WTC11 (cell line): ENCODE measurements at regions not wholly inside any gene's neighbourhood (a gene's known extent, or its start where the extent isn't known, plus 50 kb on each side); places are given as distances from the start of the nearest gene placed in this dataset.

Source experiments
- ATAC-seq: fragments of 200-7000 bp; cut with Tn5 transposase; 2 replicates; pipeline ENCODE4 v1.10.0; 2021; ENCODE audit warnings: mild to moderate bottlenecking, moderate library complexity
- CTCF ChIA-PET: fragments of 300-600 bp; sonication (Branson Sonifier 250); formaldehyde crosslinking; loops from one replicate; lab custom pipeline; 2021; ENCODE audit warnings: antibody characterized with exemption; lab: Charles Lee
- POLR2A ChIA-PET: fragments of 350-600 bp; sonication (Branson Sonifier 250); formaldehyde crosslinking; loops from one replicate; lab custom pipeline; 2021; ENCODE audit warnings: antibody characterized with exemption; lab: Charles Lee
- DNase-seq: peaks from one replicate; pipeline ENCODE4 v3.0.0; 2021; ENCODE audit warnings: low spot score
- H3K27ac Mint-ChIP-seq: 2 replicates; pipeline ENCODE4 v1.8.0; 2021; ENCODE audit warnings: mixed read lengths
- H3K27me3 Mint-ChIP-seq: 2 replicates; pipeline ENCODE4 v1.8.0; 2021; ENCODE audit warnings: low read depth, mild to moderate bottlenecking, moderate library complexity, mixed read lengths
- H3K36me3 Mint-ChIP-seq: 2 replicates; pipeline ENCODE4 v1.8.0; 2021; ENCODE audit warnings: mixed read lengths
- H3K4me1 Mint-ChIP-seq: 2 replicates; pipeline ENCODE4 v1.8.0; 2022; ENCODE audit warnings: mixed read lengths
- H3K4me3 Mint-ChIP-seq: 2 replicates; pipeline ENCODE4 v1.8.0; 2021; ENCODE audit warnings: mild to moderate bottlenecking, moderate library complexity, mixed read lengths
- H3K9me3 Mint-ChIP-seq: 2 replicates; pipeline ENCODE4 v1.8.0; 2021; ENCODE audit warnings: mixed read lengths
- ATF1 ChIP-seq: sonication (generic); formaldehyde crosslinking; IDR thresholded peaks from 2 replicates; pipeline ENCODE4 v1.8.1; 2023; ENCODE audit warnings: mild to moderate bottlenecking, moderate library complexity, missing genetic modification reagents
- CREB1 ChIP-seq: sonication (generic); formaldehyde crosslinking; IDR thresholded peaks from 2 replicates; pipeline ENCODE4 v1.8.0; 2023; ENCODE audit warnings: mild to moderate bottlenecking, missing genetic modification reagents
- CREM ChIP-seq: sonication (generic); formaldehyde crosslinking; IDR thresholded peaks from 2 replicates; pipeline ENCODE4 v1.8.1; 2022; ENCODE audit warnings: mild to moderate bottlenecking, missing genetic modification reagents, moderate library complexity
- EMX1 ChIP-seq: fragments of 250-450 bp; sonication (Bioruptor Pico); IDR thresholded peaks from 2 replicates; pipeline ENCODE4 v1.8.0; 2021; ENCODE audit warnings: mild to moderate bottlenecking
- KAT7 ChIP-seq: sonication (generic); formaldehyde crosslinking; IDR thresholded peaks from 2 replicates; pipeline ENCODE4 v1.8.1; 2023; ENCODE audit warnings: missing genetic modification reagents, mild to moderate bottlenecking, borderline replicate concordance
- MYBL2 ChIP-seq: sonication (generic); formaldehyde crosslinking; IDR thresholded peaks from 2 replicates; pipeline ENCODE4 v1.8.1; 2023; ENCODE audit warnings: mild to moderate bottlenecking, moderate library complexity, missing genetic modification reagents
- NFATC4 ChIP-seq: fragments of 250-450 bp; sonication (Bioruptor Pico); IDR thresholded peaks from 2 replicates; pipeline ENCODE4 v1.9.0; 2021; ENCODE audit warnings: mild to moderate bottlenecking
- RELA ChIP-seq: sonication (generic); formaldehyde crosslinking; IDR thresholded peaks from 2 replicates; pipeline ENCODE4 v1.8.1; 2022; ENCODE audit warnings: missing genetic modification reagents, mild to moderate bottlenecking, borderline replicate concordance
- SP1 ChIP-seq: sonication (generic); formaldehyde crosslinking; conservative IDR thresholded peaks from 2 replicates; pipeline ENCODE4 v1.8.1; 2022; ENCODE audit warnings: missing genetic modification reagents
- TEAD1 ChIP-seq: sonication (generic); formaldehyde crosslinking; IDR thresholded peaks from 2 replicates; pipeline ENCODE4 v1.8.0; 2022; ENCODE audit warnings: mild to moderate bottlenecking, missing genetic modification reagents
- ZBTB21 ChIP-seq: sonication (generic); formaldehyde crosslinking; IDR thresholded peaks from 2 replicates; pipeline ENCODE4 v1.8.1; 2023; ENCODE audit warnings: mild to moderate bottlenecking, missing genetic modification reagents, borderline replicate concordance
- ZNF219 ChIP-seq: sonication (generic); formaldehyde crosslinking; IDR thresholded peaks from 2 replicates; pipeline ENCODE4 v1.8.0; 2023; ENCODE audit warnings: missing genetic modification reagents, mild to moderate bottlenecking, borderline replicate concordance
- ZNF317 ChIP-seq: sonication (generic); formaldehyde crosslinking; IDR thresholded peaks from 2 replicates; pipeline ENCODE4 v1.8.1; 2023; ENCODE audit warnings: low read depth, mild to moderate bottlenecking, moderate library complexity, missing genetic modification reagents, borderline replicate concordance
- TF ChIP-seq, protein P1 (sequence below): sonication (generic); formaldehyde crosslinking; IDR thresholded peaks from 2 replicates; pipeline ENCODE4 v1.8.1; 2022; ENCODE audit warnings: low read depth, mild to moderate bottlenecking, moderate library complexity, missing genetic modification reagents, borderline replicate concordance
- TF ChIP-seq, protein P2 (sequence below): fragments of 250-450 bp; sonication (Bioruptor Pico); IDR thresholded peaks from 2 replicates; pipeline ENCODE4 v1.9.0; 2021; ENCODE audit warnings: mild to moderate bottlenecking
- TF ChIP-seq, protein P3 (sequence below): fragments of 200-600 bp; IDR thresholded peaks from 2 replicates; pipeline ENCODE4 v1.8.0; 2022; ENCODE audit warnings: antibody characterized with exemption
- TF ChIP-seq, protein P4 (sequence below): fragments of 250-450 bp; sonication (Bioruptor Pico); IDR thresholded peaks from 2 replicates; pipeline ENCODE4 v1.8.0; 2021; ENCODE audit warnings: mild to moderate bottlenecking
- TF ChIP-seq, protein P5 (sequence below): sonication (generic); formaldehyde crosslinking; IDR thresholded peaks from 2 replicates; pipeline ENCODE4 v1.8.1; 2023; ENCODE audit warnings: mild to moderate bottlenecking, missing genetic modification reagents, borderline replicate concordance
- TF ChIP-seq, protein P6 (sequence below): fragments of 250-450 bp; sonication (Bioruptor Pico); conservative IDR thresholded peaks from 2 replicates; pipeline ENCODE4 v1.9.0; 2021; ENCODE audit warnings: mild to moderate bottlenecking

DNA sequence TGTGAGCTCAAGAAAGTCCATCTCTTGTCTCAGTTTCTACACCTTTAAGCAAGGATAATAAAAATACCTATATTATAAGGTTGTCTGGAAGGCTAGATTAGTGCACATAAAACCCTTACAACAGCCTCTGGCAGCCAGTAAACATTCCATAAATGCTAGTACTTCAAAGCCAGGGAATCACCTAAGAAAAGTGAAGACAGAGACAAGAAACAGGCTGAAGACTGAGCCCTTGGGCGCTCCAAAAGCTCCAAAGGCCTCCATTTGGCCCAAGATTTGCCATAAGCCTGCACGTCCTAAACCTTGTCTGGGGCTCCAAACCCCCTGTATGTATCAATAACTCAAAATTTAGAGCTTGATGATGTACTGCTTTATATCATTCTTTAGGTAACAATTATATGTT is 52.2 kb upstream of the AKIP1 start:
- Mint-ChIP-seq H3K9me3 (no peaks in the 10 kb centered on the region; the same call in 1 of the 2 replicates), H3K4me3 (no peak overlapping the region), H3K27me3 (no peaks in the 10 kb centered on the region; the same call in 1 of the 2 replicates), H3K4me1 (peaks cover 19% of the 10 kb centered on the region), H3K27ac (no peak overlapping the region)
- ChIA-PET POLR2A (no interaction called here), CTCF (no interaction called here)
- TF ChIP-seq KAT7 (CRISPR knock-in tag) (no peak), ZNF219 (CRISPR knock-in tag) (no peak), TEAD1 (CRISPR knock-in tag) (no peak), SP1 (no peak), ZBTB21 (no peak), CREM (CRISPR knock-in tag) (no peak), NFATC4 (CRISPR knock-in tag) (no peak), EMX1 (no peak), RELA (CRISPR knock-in tag) (no peak), CREB1 (CRISPR knock-in tag) (no peak), MYBL2 (CRISPR knock-in tag) (no peak), ATF1 (CRISPR knock-in tag) (no peak), ZNF317 (CRISPR knock-in tag) (no peak)
- TF ChIP-seq, protein P1, sequence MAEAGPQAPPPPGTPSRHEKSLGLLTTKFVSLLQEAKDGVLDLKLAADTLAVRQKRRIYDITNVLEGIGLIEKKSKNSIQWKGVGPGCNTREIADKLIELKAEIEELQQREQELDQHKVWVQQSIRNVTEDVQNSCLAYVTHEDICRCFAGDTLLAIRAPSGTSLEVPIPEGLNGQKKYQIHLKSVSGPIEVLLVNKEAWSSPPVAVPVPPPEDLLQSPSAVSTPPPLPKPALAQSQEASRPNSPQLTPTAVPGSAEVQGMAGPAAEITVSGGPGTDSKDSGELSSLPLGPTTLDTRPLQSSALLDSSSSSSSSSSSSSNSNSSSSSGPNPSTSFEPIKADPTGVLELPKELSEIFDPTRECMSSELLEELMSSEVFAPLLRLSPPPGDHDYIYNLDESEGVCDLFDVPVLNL (CRISPR knock-in tag) = no peak
- TF ChIP-seq, protein P2, sequence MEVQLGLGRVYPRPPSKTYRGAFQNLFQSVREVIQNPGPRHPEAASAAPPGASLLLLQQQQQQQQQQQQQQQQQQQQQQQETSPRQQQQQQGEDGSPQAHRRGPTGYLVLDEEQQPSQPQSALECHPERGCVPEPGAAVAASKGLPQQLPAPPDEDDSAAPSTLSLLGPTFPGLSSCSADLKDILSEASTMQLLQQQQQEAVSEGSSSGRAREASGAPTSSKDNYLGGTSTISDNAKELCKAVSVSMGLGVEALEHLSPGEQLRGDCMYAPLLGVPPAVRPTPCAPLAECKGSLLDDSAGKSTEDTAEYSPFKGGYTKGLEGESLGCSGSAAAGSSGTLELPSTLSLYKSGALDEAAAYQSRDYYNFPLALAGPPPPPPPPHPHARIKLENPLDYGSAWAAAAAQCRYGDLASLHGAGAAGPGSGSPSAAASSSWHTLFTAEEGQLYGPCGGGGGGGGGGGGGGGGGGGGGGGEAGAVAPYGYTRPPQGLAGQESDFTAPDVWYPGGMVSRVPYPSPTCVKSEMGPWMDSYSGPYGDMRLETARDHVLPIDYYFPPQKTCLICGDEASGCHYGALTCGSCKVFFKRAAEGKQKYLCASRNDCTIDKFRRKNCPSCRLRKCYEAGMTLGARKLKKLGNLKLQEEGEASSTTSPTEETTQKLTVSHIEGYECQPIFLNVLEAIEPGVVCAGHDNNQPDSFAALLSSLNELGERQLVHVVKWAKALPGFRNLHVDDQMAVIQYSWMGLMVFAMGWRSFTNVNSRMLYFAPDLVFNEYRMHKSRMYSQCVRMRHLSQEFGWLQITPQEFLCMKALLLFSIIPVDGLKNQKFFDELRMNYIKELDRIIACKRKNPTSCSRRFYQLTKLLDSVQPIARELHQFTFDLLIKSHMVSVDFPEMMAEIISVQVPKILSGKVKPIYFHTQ (CRISPR knock-in tag) = no peak
- TF ChIP-seq, protein P3, sequence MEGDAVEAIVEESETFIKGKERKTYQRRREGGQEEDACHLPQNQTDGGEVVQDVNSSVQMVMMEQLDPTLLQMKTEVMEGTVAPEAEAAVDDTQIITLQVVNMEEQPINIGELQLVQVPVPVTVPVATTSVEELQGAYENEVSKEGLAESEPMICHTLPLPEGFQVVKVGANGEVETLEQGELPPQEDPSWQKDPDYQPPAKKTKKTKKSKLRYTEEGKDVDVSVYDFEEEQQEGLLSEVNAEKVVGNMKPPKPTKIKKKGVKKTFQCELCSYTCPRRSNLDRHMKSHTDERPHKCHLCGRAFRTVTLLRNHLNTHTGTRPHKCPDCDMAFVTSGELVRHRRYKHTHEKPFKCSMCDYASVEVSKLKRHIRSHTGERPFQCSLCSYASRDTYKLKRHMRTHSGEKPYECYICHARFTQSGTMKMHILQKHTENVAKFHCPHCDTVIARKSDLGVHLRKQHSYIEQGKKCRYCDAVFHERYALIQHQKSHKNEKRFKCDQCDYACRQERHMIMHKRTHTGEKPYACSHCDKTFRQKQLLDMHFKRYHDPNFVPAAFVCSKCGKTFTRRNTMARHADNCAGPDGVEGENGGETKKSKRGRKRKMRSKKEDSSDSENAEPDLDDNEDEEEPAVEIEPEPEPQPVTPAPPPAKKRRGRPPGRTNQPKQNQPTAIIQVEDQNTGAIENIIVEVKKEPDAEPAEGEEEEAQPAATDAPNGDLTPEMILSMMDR = no peak
- TF ChIP-seq, protein P4, sequence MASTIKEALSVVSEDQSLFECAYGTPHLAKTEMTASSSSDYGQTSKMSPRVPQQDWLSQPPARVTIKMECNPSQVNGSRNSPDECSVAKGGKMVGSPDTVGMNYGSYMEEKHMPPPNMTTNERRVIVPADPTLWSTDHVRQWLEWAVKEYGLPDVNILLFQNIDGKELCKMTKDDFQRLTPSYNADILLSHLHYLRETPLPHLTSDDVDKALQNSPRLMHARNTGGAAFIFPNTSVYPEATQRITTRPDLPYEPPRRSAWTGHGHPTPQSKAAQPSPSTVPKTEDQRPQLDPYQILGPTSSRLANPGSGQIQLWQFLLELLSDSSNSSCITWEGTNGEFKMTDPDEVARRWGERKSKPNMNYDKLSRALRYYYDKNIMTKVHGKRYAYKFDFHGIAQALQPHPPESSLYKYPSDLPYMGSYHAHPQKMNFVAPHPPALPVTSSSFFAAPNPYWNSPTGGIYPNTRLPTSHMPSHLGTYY (CRISPR knock-in tag) = no peak
- TF ChIP-seq, protein P5, sequence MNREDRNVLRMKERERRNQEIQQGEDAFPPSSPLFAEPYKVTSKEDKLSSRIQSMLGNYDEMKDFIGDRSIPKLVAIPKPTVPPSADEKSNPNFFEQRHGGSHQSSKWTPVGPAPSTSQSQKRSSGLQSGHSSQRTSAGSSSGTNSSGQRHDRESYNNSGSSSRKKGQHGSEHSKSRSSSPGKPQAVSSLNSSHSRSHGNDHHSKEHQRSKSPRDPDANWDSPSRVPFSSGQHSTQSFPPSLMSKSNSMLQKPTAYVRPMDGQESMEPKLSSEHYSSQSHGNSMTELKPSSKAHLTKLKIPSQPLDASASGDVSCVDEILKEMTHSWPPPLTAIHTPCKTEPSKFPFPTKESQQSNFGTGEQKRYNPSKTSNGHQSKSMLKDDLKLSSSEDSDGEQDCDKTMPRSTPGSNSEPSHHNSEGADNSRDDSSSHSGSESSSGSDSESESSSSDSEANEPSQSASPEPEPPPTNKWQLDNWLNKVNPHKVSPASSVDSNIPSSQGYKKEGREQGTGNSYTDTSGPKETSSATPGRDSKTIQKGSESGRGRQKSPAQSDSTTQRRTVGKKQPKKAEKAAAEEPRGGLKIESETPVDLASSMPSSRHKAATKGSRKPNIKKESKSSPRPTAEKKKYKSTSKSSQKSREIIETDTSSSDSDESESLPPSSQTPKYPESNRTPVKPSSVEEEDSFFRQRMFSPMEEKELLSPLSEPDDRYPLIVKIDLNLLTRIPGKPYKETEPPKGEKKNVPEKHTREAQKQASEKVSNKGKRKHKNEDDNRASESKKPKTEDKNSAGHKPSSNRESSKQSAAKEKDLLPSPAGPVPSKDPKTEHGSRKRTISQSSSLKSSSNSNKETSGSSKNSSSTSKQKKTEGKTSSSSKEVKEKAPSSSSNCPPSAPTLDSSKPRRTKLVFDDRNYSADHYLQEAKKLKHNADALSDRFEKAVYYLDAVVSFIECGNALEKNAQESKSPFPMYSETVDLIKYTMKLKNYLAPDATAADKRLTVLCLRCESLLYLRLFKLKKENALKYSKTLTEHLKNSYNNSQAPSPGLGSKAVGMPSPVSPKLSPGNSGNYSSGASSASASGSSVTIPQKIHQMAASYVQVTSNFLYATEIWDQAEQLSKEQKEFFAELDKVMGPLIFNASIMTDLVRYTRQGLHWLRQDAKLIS (CRISPR knock-in tag) = no peak
- TF ChIP-seq, protein P6, sequence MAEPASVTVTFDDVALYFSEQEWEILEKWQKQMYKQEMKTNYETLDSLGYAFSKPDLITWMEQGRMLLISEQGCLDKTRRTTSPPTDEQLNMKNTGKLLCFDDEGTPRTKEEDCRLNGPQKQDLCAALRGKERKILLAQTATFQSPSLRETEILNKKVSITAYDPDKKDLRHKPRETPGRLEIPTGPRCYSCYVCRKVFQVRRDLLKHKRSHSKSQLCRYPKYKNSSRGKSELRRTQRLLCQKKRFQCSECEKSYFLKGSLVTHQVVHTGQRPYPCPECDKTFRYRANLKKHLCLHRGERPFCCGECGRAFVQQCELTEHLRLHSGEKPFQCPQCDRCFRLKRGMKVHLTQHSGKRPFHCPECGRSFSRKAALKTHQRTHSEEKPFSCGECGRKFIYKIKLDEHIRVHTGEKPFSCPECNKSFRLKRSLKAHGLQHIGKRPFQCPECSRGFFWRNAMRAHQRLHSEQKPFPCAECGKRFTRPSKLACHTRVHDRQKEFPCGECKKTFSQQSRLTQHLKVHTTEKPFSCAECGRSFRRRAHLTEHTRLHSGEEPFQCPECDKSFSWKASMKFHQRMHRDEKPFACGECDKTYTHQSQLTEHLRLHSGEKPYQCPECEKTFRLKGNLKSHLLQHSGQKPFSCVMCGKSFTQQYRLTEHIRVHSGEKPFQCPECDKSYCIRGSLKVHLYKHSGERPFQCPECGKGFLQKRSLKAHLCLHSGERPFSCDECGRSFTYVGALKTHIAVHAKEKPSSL (CRISPR knock-in tag) = no peak
- TF ChIP-seq, all 79 proteins: peak for 0
- H3K36me3 Mint-ChIP-seq = no peaks in the 10 kb centered on the region
- DNase-seq (no peak), ATAC-seq (no peak)
